IMR-90 (cell line): ENCODE measurements at regions not wholly inside any gene's neighbourhood (a gene's known extent, or its start where the extent isn't known, plus 50 kb on each side); places are given as distances from the start of the nearest gene placed in this dataset.

Experiments used
- ATAC-seq: fragments of 200-7000 bp; cut with Tn5 transposase; 2 replicates; pipeline ENCODE4 v1.9.1; 2020; ENCODE audit warnings: low read depth, mild to moderate bottlenecking, moderate library complexity
- BruUV-seq: library from RNA; stranded (reverse); fragments of 400-500 nt; replicated peaks from 2 replicates; lab custom pipeline; 2021; lab: Mats Ljungman, UMichigan
- CTCF ChIA-PET: fragments of 300-600 bp; formaldehyde crosslinking; extraction: SDS; loops from one replicate; lab custom pipeline; 2021; ENCODE audit warnings: antibody characterized with exemption; lab: Yijun Ruan, JAX
- POLR2A ChIA-PET: fragments of 300-600 bp; sonication (Branson Sonifier 250); formaldehyde crosslinking; loops from one replicate; lab custom pipeline; 2022; ENCODE audit warnings: antibody characterized with exemption; ENCODE audit not compliant: unreplicated experiment; lab: Charles Lee
- DNase-seq: peaks from one replicate; pipeline ENCODE4 v3.0.0; 2013
- H2AFZ ChIP-seq: replicated peaks from 2 replicates; pipeline ENCODE3; 2013; ENCODE audit warnings: low read length, mild to moderate bottlenecking; ENCODE audit not compliant: poor library complexity
- H2AK5ac ChIP-seq: 2 replicates; pipeline ENCODE4 v1.6.1; 2013; ENCODE audit warnings: low read depth, low read length, inconsistent platforms
- H2AK9ac ChIP-seq: replicated peaks from 2 replicates; pipeline ENCODE3; 2013; ENCODE audit warnings: mild to moderate bottlenecking, low read depth, low read length, moderate library complexity; ENCODE audit not compliant: poor library complexity
- H2BK120ac ChIP-seq: 2 replicates; pipeline ENCODE4 v1.6.1; 2013; ENCODE audit warnings: low read depth, low read length, inconsistent platforms
- H2BK15ac ChIP-seq: 3 replicates; pipeline ENCODE4 v1.6.1; 2013; ENCODE audit warnings: low read depth, low read length, inconsistent platforms
- H2BK20ac ChIP-seq: 2 replicates; pipeline ENCODE4 v1.6.1; 2013; ENCODE audit warnings: low read depth, mild to moderate bottlenecking, inconsistent platforms, low read length, moderate library complexity
- H2BK5ac ChIP-seq: 2 replicates; pipeline ENCODE4 v1.6.1; 2013; ENCODE audit warnings: mild to moderate bottlenecking, low read depth, low read length, inconsistent platforms; ENCODE audit not compliant: poor library complexity, severe bottlenecking
- H3K14ac ChIP-seq: replicated peaks from 2 replicates; pipeline ENCODE4 v1.6.1; 2013; ENCODE audit warnings: low read depth, low read length, inconsistent platforms
- H3K18ac ChIP-seq: 2 replicates; pipeline ENCODE4 v1.6.1; 2013; ENCODE audit warnings: low read depth, low read length, control low read depth
- H3K23ac ChIP-seq: 2 replicates; pipeline ENCODE4 v1.6.1; 2013; ENCODE audit warnings: low read depth, low read length, inconsistent platforms
- H3K27ac ChIP-seq: 2 replicates; pipeline ENCODE4 v1.5.1; 2013; ENCODE audit warnings: mild to moderate bottlenecking, control low read depth, low read length; ENCODE audit not compliant: insufficient read depth
- H3K27me3 ChIP-seq: 2 replicates; pipeline ENCODE4 v1.6.1; 2013; ENCODE audit warnings: low read length; ENCODE audit not compliant: control insufficient read depth, insufficient read depth
- H3K36me3 ChIP-seq: 2 replicates; pipeline ENCODE4 v1.6.1; 2013; ENCODE audit warnings: low read length, mixed read lengths; ENCODE audit not compliant: control insufficient read depth, insufficient read depth
- H3K4ac ChIP-seq: 2 replicates; pipeline ENCODE4 v1.6.1; 2013; ENCODE audit warnings: low read depth, low read length, inconsistent platforms
- H3K4me1 ChIP-seq: 2 replicates; pipeline ENCODE4 v1.6.1; 2013; ENCODE audit warnings: low read length, mixed read lengths; ENCODE audit not compliant: control insufficient read depth, insufficient read depth
- H3K4me2 ChIP-seq: 2 replicates; pipeline ENCODE4 v1.6.1; 2013; ENCODE audit warnings: low read depth, mild to moderate bottlenecking, control low read depth, low read length, moderate library complexity
- H3K4me3 ChIP-seq: 2 replicates; pipeline ENCODE4 v1.5.1; 2013; ENCODE audit warnings: low read depth, mild to moderate bottlenecking, control low read depth, low read length, moderate library complexity; ENCODE audit not compliant: insufficient read depth
- H3K56ac ChIP-seq: 2 replicates; pipeline ENCODE4 v1.6.1; 2013; ENCODE audit warnings: low read length, inconsistent platforms; ENCODE audit not compliant: insufficient read depth; ENCODE audit errors: extremely low read depth
- H3K79me1 ChIP-seq, 2 experiments: 2 replicates each; pipeline ENCODE4 v1.6.1; 2013; ENCODE audit warnings: low read length in 2 of 2, inconsistent platforms in 1 of 2, low read depth in 1 of 2
- H3K9ac ChIP-seq: 2 replicates; pipeline ENCODE4 v1.6.1; 2013; ENCODE audit warnings: low read depth, low read length, control low read depth
- H3K9me1 ChIP-seq: 2 replicates; pipeline ENCODE4 v1.6.1; 2013; ENCODE audit warnings: low read length, inconsistent platforms; ENCODE audit not compliant: insufficient read depth
- H3K9me3 ChIP-seq: 2 replicates; pipeline ENCODE4 v1.6.1; 2013; ENCODE audit warnings: low read length; ENCODE audit not compliant: control insufficient read depth, insufficient read depth
- H4K20me1 ChIP-seq: 2 replicates; pipeline ENCODE4 v1.6.1; 2013; ENCODE audit warnings: low read length, inconsistent platforms; ENCODE audit not compliant: insufficient read depth
- H4K5ac ChIP-seq: 2 replicates; pipeline ENCODE4 v1.6.1; 2013; ENCODE audit warnings: mild to moderate bottlenecking, low read depth, low read length, control low read depth
- H4K8ac ChIP-seq, 2 experiments: 2 replicates each; pipeline ENCODE4 v1.6.1; 2013; ENCODE audit warnings: low read depth in 2 of 2, low read length in 2 of 2, control low read depth in 1 of 2, inconsistent platforms in 1 of 2
- H4K91ac ChIP-seq: 2 replicates; pipeline ENCODE4 v1.6.1; 2013; ENCODE audit warnings: low read depth, low read length, inconsistent platforms; ENCODE audit not compliant: insufficient read depth
- FOS ChIP-seq: fragments of 150-350 bp; IDR thresholded peaks from 2 replicates; pipeline ENCODE4 v1.6.1; 2016; ENCODE audit warnings: low read depth, low read length
- MAFK ChIP-seq: IDR thresholded peaks from 2 replicates; pipeline ENCODE4 v1.6.1; 2012; ENCODE audit warnings: low read depth, low read length, improper control_type of control experiment
- MAZ ChIP-seq: IDR thresholded peaks from 2 replicates; pipeline ENCODE4 v1.6.1; 2012; ENCODE audit warnings: low read depth, mild to moderate bottlenecking, low read length, improper control_type of control experiment, moderate library complexity, borderline replicate concordance
- WGBS, 2 experiments: methylation state at CpG; one replicate each; pipeline versions ENCODE4 v1.1.5 to v1.1.7; 2013; ENCODE audit warnings: missing lambda C conversion rate in 2 of 2; ENCODE audit not compliant: insufficient read length in 1 of 2; ENCODE audit errors: extremely low coverage in 2 of 2; 5-methylcytosine and 5-hydroxymethylcytosine counted together
- dilution Hi-C: fragments of 300-500 bp; cut with HindIII; formaldehyde crosslinking; loops from one replicate; pipeline ENCODE4 v1.14.3; 2018; ENCODE audit warnings: low sequenced_read_pairs; ENCODE audit not compliant: unreplicated experiment
- in situ Hi-C: fragments of 300-500 bp; cut with MboI; formaldehyde crosslinking; loops from 3 replicates; pipeline ENCODE4 v1.14.3; 2019; ENCODE audit warnings: low sequenced_read_pairs, inconsistent platforms, mixed read lengths
- intact Hi-C: fragments of 100-400 bp; cut with micrococcal nuclease; formaldehyde crosslinking; loops from 2 replicates; pipeline ENCODE4 v1.10.0; 2022

- in situ Hi-C loops: no loop called here
- Histone ChIP-seq H2AK5ac (no peak overlapping the region), H2AFZ (no peak overlapping the region), H3K9me3 (no peaks in the 10 kb centered on the region), H3K4ac (no peak overlapping the region), H3K27ac (no peak overlapping the region), H2BK15ac (no peak overlapping the region), H2AK9ac (no peak overlapping the region), H3K27me3 (no peaks in the 10 kb centered on the region), H3K56ac (no peak overlapping the region), H3K18ac (no peak overlapping the region), H4K5ac (no peak overlapping the region), H3K4me2 (no peak overlapping the region), H3K9me1 (no peaks in the 10 kb centered on the region), H3K79me1 (no peaks in the 10 kb centered on the region), H3K4me1 (no peaks in the 10 kb centered on the region), H3K9ac (no peak overlapping the region), H2BK120ac (no peak overlapping the region), H3K4me3 (no peak overlapping the region), H2BK5ac (no peak overlapping the region), H3K14ac (no peak overlapping the region), H3K36me3 (no peaks in the 10 kb centered on the region), H3K23ac (no peak overlapping the region), H4K91ac (no peak overlapping the region), H2BK20ac (no peak overlapping the region), H4K20me1 (no peaks in the 10 kb centered on the region), H4K8ac (no peak overlapping the region)
- ChIA-PET CTCF (no interaction called here), POLR2A (no interaction called here)
- dilution Hi-C loops: no loop called here
- WGBS, 2 experiments: no CpG with 5 or more reads among the region's 1 CpG
- intact Hi-C loops: no loop called here
- ATAC-seq (no peak), DNase-seq (no peak)
- TF ChIP-seq MAZ (no peak), FOS (no peak), MAFK (no peak)
- no TSS peak for BruUV-seq
These were observed 1193.9 kb downstream of the FSTL5 start for GRCh38 chr4:160969925-160970324.
